ENCODE measurements at regions not wholly inside any gene's neighbourhood (a gene's known extent, or its start where the extent isn't known, plus 50 kb on each side); places are given as distances from the start of the nearest gene placed in this dataset.
"Not testable (repeated sequence)": the region's sequence is repeated elsewhere in the genome, so short reads cannot be mapped to it uniquely, and the experiment has no call there.

- Histone ChIP-seq H3K27ac (ENCODE audit: low read length) (no peak overlapping the region), H3K4me1 (ENCODE audit: control insufficient read depth, insufficient read depth, low read length) (no peaks in the 10 kb centered on the region), H3K9ac (ENCODE audit: low read length in 2 of 2) (no peak overlapping the region), H3K36me3 (ENCODE audit: control insufficient read depth in 2 of 2, insufficient read depth in 2 of 2, low read length in 2 of 2) (no peaks in the 10 kb centered on the region), H3K27me3 (ENCODE audit: control insufficient read depth in 1 of 2, insufficient read depth in 2 of 2, low read length in 2 of 2) (peaks cover 5% of the 10 kb centered on the region in 2 donors), H3K4me3 (ENCODE audit: low read length in 2 of 2) (no peak overlapping the region), H3K9me3 (ENCODE audit: control insufficient read depth in 2 of 2, low read length in 2 of 2) (peaks cover 3 to 4% of the 10 kb centered on the region in 2 donors)
Measured at GRCh38 chr5:1722877-1723276, 76.8 kb downstream of the MRPL36 start.

DNA sequence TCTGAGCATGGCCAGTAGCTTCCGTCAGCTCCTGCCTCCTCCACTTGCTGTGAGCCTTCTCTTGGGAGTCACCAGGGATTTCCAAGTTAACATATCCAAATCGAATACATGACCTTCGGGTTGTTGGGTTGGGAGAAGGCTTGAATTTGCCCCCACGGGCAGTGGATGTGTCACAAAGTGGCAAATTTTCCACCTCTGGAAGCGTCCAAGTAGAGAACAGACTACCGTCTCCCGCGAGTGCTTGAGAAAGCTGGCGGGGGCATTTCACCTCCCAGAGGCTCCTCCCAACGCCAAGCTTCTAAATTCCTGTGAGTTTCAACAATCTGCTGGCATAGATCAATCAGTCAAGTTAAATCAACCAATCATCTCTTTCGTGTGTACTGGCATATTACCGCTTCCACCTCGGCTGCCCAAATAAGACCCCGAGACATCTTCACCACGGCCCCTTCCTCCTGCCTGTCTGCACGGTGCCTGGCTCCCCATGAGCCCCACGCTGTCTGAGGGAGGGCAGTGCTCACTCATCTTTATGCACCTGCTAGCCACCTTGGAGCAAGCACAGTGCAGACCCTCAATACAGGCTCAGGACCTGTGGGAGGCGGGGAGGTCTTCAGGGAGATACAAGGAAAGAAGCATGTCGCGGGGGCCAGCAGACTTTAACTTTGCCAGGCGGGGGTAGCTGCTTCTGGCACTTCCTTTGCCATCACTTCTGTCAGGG, 79.1 kb downstream of the MRPL36 start:
- peaks cover 0 to 5% of the 10 kb centered on the region in 2 donors for H3K27me3 ChIP-seq (ENCODE audit: control insufficient read depth in 1 of 2, insufficient read depth in 2 of 2, low read length in 2 of 2)
- H3K9ac ChIP-seq (ENCODE audit: low read length in 2 of 2), result no peak overlapping the region
- H3K9me3 ChIP-seq (ENCODE audit: control insufficient read depth in 2 of 2, low read length in 2 of 2), result peaks cover 3 to 4% of the 10 kb centered on the region in 2 donors
- H3K36me3 ChIP-seq (ENCODE audit: control insufficient read depth in 2 of 2, insufficient read depth in 2 of 2, low read length in 2 of 2), result no peaks in the 10 kb centered on the region
- H3K4me1 ChIP-seq (ENCODE audit: control insufficient read depth, insufficient read depth, low read length), result no peaks in the 10 kb centered on the region
- H3K27ac ChIP-seq (ENCODE audit: low read length), result no peak overlapping the region
- H3K4me3 ChIP-seq (ENCODE audit: low read length in 2 of 2), result no peak overlapping the region

DNA sequence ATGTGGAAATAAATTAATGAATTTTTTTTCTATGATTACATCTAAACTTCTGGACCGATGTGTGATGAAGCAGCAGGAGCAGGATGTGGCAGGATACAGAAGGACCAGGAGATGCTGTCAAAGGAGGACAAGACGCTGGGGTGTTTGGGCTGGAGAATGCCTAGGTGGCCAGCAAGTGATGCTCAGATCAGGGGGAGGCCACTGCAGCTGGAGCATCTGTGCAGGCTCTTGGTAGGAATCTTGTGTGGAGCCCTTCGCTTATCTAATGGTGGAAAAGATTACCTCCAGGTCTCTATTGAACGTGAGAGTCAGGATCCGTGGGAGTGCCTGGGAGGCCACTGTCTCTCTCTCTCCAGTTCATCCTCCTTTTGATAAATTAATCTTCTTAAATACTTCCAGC, 79.8 kb downstream of the MRPL36 start:
- H3K4me1 ChIP-seq (ENCODE audit: control insufficient read depth, insufficient read depth, low read length), result no peaks in the 10 kb centered on the region
- no peaks in the 10 kb centered on the region for H3K36me3 ChIP-seq (ENCODE audit: control insufficient read depth in 2 of 2, insufficient read depth in 2 of 2, low read length in 2 of 2)
- peaks cover 3 to 4% of the 10 kb centered on the region in 2 donors for H3K9me3 ChIP-seq (ENCODE audit: control insufficient read depth in 2 of 2, low read length in 2 of 2)
- H3K9ac ChIP-seq (ENCODE audit: low read length in 2 of 2), result no peak overlapping the region
- no peak overlapping the region for H3K4me3 ChIP-seq (ENCODE audit: low read length in 2 of 2)
- peaks cover 0 to 5% of the 10 kb centered on the region in 2 donors for H3K27me3 ChIP-seq (ENCODE audit: control insufficient read depth in 1 of 2, insufficient read depth in 2 of 2, low read length in 2 of 2)
- H3K27ac ChIP-seq (ENCODE audit: low read length), result no peak overlapping the region

DNA sequence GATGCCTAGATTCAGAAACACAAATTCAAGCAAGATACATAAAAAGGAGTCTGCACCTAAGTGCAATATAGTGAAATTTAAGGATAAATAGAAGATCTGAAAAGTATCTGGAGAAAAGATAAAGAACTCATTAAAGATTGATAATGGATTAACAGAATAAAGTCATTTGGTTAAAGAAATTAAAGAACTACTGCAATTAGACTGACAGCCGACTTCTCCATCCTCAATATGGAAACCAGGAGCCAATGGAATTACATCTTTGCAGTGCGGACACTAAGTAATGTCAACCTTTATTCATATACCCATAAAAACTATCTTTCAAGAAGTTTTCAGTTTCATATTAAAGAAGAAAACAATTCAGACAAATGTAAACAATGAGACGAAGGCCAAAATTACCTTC, 81.0 kb downstream of the MRPL36 start:
- Histone ChIP-seq H3K4me3 (ENCODE audit: low read length in 2 of 2) (no peak overlapping the region), H3K4me1 (ENCODE audit: control insufficient read depth, insufficient read depth, low read length) (no peaks in the 10 kb centered on the region), H3K9me3 (ENCODE audit: control insufficient read depth in 2 of 2, low read length in 2 of 2) (peaks cover 3 to 4% of the 10 kb centered on the region in 2 donors), H3K9ac (ENCODE audit: low read length in 2 of 2) (no peak overlapping the region), H3K36me3 (ENCODE audit: control insufficient read depth in 2 of 2, insufficient read depth in 2 of 2, low read length in 2 of 2) (no peaks in the 10 kb centered on the region), H3K27ac (ENCODE audit: low read length) (no peak overlapping the region), H3K27me3 (ENCODE audit: control insufficient read depth in 1 of 2, insufficient read depth in 2 of 2, low read length in 2 of 2) (no peaks in the 10 kb centered on the region)

DNA sequence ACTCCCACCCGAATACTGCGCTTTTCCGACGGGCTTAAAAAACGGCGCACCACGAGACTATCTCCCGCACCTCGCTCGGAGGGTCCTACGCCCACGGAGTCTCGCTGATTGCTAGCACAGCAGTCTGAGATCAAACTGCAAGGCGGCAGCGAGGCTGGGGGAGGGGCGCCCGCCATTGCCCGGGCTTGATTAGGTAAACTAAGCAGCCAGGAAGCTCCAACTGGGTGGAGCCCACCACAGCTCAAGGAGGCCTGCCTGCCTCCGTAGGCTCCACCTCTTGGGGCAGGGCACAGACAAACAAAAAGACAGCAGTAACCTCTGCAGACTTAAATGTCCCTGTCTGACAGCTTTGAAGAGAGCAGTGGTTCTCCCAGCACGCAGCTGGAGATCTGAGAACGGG, 89.5 kb downstream of the MRPL36 start:
- peaks cover 7 to 13% of the 10 kb centered on the region in 2 donors for H3K27me3 ChIP-seq (ENCODE audit: control insufficient read depth in 1 of 2, insufficient read depth in 2 of 2, low read length in 2 of 2)
- not testable (repeated sequence) for H3K36me3 ChIP-seq (ENCODE audit: control insufficient read depth in 2 of 2, insufficient read depth in 2 of 2, low read length in 2 of 2); H3K27ac ChIP-seq (ENCODE audit: low read length); H3K4me3 ChIP-seq (ENCODE audit: low read length in 2 of 2); H3K9ac ChIP-seq (ENCODE audit: low read length in 2 of 2); H3K9me3 ChIP-seq (ENCODE audit: control insufficient read depth in 2 of 2, low read length in 2 of 2); H3K4me1 ChIP-seq (ENCODE audit: control insufficient read depth, insufficient read depth, low read length)

- no peak overlapping the region for H3K27ac ChIP-seq (ENCODE audit: low read length)
- no peaks in the 10 kb centered on the region for H3K36me3 ChIP-seq (ENCODE audit: control insufficient read depth in 2 of 2, insufficient read depth in 2 of 2, low read length in 2 of 2)
- peaks cover 8 to 18% of the 10 kb centered on the region in 2 donors for H3K27me3 ChIP-seq (ENCODE audit: control insufficient read depth in 1 of 2, insufficient read depth in 2 of 2, low read length in 2 of 2)
- H3K9me3 ChIP-seq (ENCODE audit: control insufficient read depth in 2 of 2, low read length in 2 of 2), result no peaks in the 10 kb centered on the region
- no peak overlapping the region for H3K4me3 ChIP-seq (ENCODE audit: low read length in 2 of 2)
- H3K4me1 ChIP-seq (ENCODE audit: control insufficient read depth, insufficient read depth, low read length), result no peaks in the 10 kb centered on the region
- H3K9ac ChIP-seq (ENCODE audit: low read length in 2 of 2), result no peak overlapping the region
Measured at GRCh38 chr5:1709171-1709803, 90.3 kb downstream of the MRPL36 start.

DNA sequence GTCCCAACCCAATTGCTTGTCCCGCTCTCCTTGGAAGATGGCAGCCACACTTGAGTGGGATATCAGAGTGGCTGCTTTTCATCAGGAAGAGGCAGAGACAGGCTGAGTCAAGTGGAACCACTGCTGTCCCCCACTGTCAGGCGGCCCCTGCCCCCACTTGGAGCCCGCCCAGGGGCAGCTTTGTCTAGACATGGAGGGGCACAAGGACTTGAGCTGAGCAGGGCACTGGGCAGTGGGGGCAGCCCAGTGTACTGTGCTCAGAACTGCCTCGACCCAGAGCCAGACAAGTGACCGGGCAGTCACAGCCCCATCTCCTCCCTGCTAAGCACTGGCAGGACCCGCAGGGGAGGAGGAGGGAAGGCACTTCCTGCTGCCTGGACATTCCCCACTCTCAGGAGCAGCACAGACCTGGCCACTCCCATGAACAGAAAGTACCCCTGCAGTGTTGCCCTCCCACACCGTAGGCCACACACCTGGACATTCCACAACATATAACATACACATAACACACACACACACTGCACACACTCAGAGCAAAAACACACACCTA, 91.0 kb downstream of the MRPL36 start:
- no peaks in the 10 kb centered on the region for H3K36me3 ChIP-seq (ENCODE audit: control insufficient read depth in 2 of 2, insufficient read depth in 2 of 2, low read length in 2 of 2)
- peaks cover 9 to 18% of the 10 kb centered on the region in 2 donors for H3K27me3 ChIP-seq (ENCODE audit: control insufficient read depth in 1 of 2, insufficient read depth in 2 of 2, low read length in 2 of 2)
- H3K4me1 ChIP-seq (ENCODE audit: control insufficient read depth, insufficient read depth, low read length), result no peaks in the 10 kb centered on the region
- H3K9me3 ChIP-seq (ENCODE audit: control insufficient read depth in 2 of 2, low read length in 2 of 2), result no peaks in the 10 kb centered on the region
- no peak overlapping the region for H3K4me3 ChIP-seq (ENCODE audit: low read length in 2 of 2)
- no peak overlapping the region for H3K27ac ChIP-seq (ENCODE audit: low read length)
- H3K9ac ChIP-seq (ENCODE audit: low read length in 2 of 2), result no peak overlapping the region

GRCh38 chr5:1707467-1707866, 92.2 kb downstream of the MRPL36 start:
- Histone ChIP-seq H3K9me3 (ENCODE audit: control insufficient read depth in 2 of 2, low read length in 2 of 2) (no peaks in the 10 kb centered on the region), H3K4me1 (ENCODE audit: control insufficient read depth, insufficient read depth, low read length) (no peaks in the 10 kb centered on the region), H3K27ac (ENCODE audit: low read length) (no peak overlapping the region), H3K36me3 (ENCODE audit: control insufficient read depth in 2 of 2, insufficient read depth in 2 of 2, low read length in 2 of 2) (no peaks in the 10 kb centered on the region), H3K9ac (ENCODE audit: low read length in 2 of 2) (no peak overlapping the region), H3K27me3 (ENCODE audit: control insufficient read depth in 1 of 2, insufficient read depth in 2 of 2, low read length in 2 of 2) (peaks cover 10 to 18% of the 10 kb centered on the region in 2 donors), H3K4me3 (ENCODE audit: low read length in 2 of 2) (no peak overlapping the region)

- Histone ChIP-seq H3K27ac (ENCODE audit: low read length) (no peak overlapping the region), H3K27me3 (ENCODE audit: control insufficient read depth in 1 of 2, insufficient read depth in 2 of 2, low read length in 2 of 2) (peaks cover 12 to 18% of the 10 kb centered on the region in 2 donors), H3K9ac (ENCODE audit: low read length in 2 of 2) (no peak overlapping the region), H3K36me3 (ENCODE audit: control insufficient read depth in 2 of 2, insufficient read depth in 2 of 2, low read length in 2 of 2) (no peaks in the 10 kb centered on the region), H3K9me3 (ENCODE audit: control insufficient read depth in 2 of 2, low read length in 2 of 2) (no peaks in the 10 kb centered on the region), H3K4me3 (ENCODE audit: low read length in 2 of 2) (no peak overlapping the region), H3K4me1 (ENCODE audit: control insufficient read depth, insufficient read depth, low read length) (no peaks in the 10 kb centered on the region)
Measured at GRCh38 chr5:1706428-1706827, 93.2 kb downstream of the MRPL36 start.

GRCh38 chr5:1706021-1706420, 93.6 kb downstream of the MRPL36 start:
- Histone ChIP-seq H3K27ac (ENCODE audit: low read length) (no peak overlapping the region), H3K4me3 (ENCODE audit: low read length in 2 of 2) (no peak overlapping the region), H3K9ac (ENCODE audit: low read length in 2 of 2) (no peak overlapping the region), H3K9me3 (ENCODE audit: control insufficient read depth in 2 of 2, low read length in 2 of 2) (no peaks in the 10 kb centered on the region), H3K27me3 (ENCODE audit: control insufficient read depth in 1 of 2, insufficient read depth in 2 of 2, low read length in 2 of 2) (peaks cover 12 to 18% of the 10 kb centered on the region in 2 donors), H3K4me1 (ENCODE audit: control insufficient read depth, insufficient read depth, low read length) (no peaks in the 10 kb centered on the region), H3K36me3 (ENCODE audit: control insufficient read depth in 2 of 2, insufficient read depth in 2 of 2, low read length in 2 of 2) (no peaks in the 10 kb centered on the region)

DNA sequence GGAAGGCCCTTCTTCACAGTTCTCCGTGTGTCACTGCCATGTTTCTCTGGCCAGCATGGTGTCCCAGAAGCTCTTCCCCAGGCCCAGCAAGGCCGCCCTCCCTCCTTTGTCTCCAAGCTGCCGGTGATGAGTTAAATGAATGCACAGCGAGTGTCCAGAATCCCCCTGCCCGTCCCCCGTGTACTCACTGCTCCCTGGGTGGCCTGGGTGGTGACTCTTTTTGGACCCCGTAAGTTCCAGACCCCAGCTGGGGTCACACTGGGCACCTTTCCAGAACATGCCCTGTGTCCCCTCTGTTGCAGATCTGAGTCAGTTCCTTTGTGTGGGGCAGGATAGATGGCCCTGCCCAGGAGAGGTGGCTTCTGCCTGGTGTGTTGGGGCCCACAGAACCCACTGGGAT, 95.0 kb downstream of the MRPL36 start:
- Histone ChIP-seq H3K9ac (ENCODE audit: low read length in 2 of 2) (no peak overlapping the region), H3K27ac (ENCODE audit: low read length) (no peak overlapping the region), H3K9me3 (ENCODE audit: control insufficient read depth in 2 of 2, low read length in 2 of 2) (no peaks in the 10 kb centered on the region), H3K36me3 (ENCODE audit: control insufficient read depth in 2 of 2, insufficient read depth in 2 of 2, low read length in 2 of 2) (no peaks in the 10 kb centered on the region), H3K4me1 (ENCODE audit: control insufficient read depth, insufficient read depth, low read length) (no peaks in the 10 kb centered on the region), H3K27me3 (ENCODE audit: control insufficient read depth in 1 of 2, insufficient read depth in 2 of 2, low read length in 2 of 2) (peaks cover 12 to 18% of the 10 kb centered on the region in 2 donors), H3K4me3 (ENCODE audit: low read length in 2 of 2) (no peak overlapping the region)

All from stomach smooth muscle (tissue), 2 donors.